ENCODE measurements at regions not wholly inside any gene's neighbourhood (a gene's known extent, or its start where the extent isn't known, plus 50 kb on each side); places are given as distances from the start of the nearest gene placed in this dataset.

DNA sequence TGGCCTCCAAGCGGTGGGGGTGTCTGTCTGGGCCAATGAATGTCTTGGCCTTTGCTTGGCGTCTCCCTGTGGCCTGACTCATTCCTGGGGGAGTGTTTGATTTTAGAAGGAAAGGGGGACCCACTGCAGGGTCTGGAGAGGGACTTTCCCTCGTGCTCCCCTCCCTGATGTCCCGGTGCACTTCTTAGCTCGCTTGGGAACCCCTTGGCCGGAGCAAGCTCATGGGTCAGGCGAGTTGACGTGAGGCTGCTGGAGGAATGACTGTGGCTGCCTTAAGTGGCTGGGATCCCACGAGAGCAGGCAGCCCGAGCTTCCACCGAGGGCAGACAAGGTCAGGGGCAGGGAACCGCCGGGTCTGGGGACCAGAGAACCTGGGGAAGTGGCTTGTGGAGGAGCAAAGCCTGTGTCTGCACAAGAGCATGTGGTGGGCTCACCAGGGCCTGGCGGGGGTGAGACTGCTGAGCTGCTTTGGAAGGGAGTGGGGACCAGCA is 218.4 kb upstream of the C14orf180 start:
- TF ChIP-seq, protein P1, sequence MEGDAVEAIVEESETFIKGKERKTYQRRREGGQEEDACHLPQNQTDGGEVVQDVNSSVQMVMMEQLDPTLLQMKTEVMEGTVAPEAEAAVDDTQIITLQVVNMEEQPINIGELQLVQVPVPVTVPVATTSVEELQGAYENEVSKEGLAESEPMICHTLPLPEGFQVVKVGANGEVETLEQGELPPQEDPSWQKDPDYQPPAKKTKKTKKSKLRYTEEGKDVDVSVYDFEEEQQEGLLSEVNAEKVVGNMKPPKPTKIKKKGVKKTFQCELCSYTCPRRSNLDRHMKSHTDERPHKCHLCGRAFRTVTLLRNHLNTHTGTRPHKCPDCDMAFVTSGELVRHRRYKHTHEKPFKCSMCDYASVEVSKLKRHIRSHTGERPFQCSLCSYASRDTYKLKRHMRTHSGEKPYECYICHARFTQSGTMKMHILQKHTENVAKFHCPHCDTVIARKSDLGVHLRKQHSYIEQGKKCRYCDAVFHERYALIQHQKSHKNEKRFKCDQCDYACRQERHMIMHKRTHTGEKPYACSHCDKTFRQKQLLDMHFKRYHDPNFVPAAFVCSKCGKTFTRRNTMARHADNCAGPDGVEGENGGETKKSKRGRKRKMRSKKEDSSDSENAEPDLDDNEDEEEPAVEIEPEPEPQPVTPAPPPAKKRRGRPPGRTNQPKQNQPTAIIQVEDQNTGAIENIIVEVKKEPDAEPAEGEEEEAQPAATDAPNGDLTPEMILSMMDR (conservative IDR thresholded peaks at IDR 0.05; ENCODE audit: low read depth, low read length), result no peak
- no peak for DNase-seq (ENCODE audit: low read depth)
- H3K4me3 ChIP-seq (ENCODE audit: low read depth, low read length), result no peak overlapping the region

DNA sequence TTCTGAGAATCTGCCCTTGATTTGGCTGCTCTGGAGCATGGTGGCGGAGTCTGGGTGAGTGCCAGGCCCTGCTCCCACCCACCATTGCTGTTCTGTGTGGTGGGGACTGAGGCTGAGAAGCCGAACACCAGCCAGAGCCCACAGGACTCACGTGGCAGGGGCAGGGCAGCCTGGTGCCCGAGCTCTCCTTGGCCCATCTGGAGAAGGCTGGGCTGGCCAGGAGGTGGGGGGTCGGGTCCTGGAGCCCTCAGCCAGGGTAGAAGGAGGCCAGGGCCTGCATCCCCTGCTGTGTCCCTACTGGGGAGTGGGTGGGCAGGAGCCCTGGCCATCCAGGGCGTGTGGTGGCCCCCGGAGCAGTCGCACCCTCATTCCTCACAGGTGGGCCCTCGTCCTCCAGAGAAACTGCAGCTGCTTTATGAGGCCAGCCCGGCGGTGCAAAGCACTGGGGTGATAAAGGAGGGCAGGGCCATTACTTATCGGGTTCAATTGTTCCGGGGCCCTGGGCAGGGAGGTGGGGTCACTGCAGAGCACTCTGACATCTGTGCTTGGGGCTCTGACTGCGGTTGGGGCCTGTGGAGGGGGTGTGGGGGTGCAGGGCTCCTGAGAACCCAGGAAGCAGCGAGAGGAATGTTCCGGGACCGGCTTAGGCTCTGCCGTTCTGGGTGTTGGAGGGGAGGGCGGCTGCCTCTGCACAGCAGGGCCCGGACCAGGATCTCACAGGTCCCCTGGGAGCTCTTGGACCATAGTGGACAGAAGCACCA is 217.5 kb upstream of the C14orf180 start:
- no peak for DNase-seq (ENCODE audit: low read depth)
- H3K4me3 ChIP-seq (ENCODE audit: low read depth, low read length), result no peak overlapping the region
- TF ChIP-seq, protein P1 (conservative IDR thresholded peaks at IDR 0.05; ENCODE audit: low read depth, low read length), result no peak

DNA sequence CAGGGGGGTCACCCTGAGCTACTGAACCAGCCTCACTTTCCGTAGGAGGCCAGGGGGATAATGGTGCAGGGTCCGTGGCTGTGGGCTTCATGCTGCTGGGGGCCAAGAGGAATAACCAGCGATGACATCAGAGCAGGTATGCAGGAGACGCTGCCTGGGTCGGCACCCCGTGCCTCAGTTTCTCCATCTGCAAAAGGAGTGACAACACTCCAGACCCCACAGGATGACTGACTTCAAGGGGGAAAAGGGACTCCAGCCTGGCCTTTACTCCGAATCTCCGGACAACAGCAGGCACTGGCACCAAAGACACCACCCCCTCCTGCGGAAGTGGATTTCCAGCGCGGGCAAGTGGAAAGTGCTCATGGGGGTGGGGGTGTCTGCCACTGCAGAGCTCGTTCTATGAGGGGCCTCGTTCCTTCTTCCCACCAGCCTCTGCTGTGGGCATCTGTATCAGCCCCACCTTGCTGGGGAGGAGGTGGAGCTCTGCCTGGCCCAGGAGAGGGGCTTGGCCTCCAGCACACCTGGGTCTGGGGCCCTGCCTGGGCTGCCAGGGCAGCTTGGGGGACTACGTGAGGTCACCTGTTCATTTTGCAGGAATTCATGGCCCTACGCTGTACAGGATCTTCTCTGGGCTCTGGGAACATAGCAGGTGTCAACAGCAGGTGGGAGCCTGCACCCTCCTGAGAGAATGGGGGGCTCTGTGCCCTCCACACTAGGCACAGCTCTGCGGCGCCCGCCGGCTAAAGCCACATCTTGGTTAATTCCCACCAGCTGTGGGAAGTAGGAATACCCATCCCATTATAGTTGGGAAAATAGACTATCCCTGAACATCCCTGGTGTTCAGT is 216.6 kb upstream of the C14orf180 start:
- H3K4me3 ChIP-seq (ENCODE audit: low read depth, low read length), result no peak overlapping the region
- DNase-seq (ENCODE audit: low read depth), result no peak
- TF ChIP-seq, protein P1 (conservative IDR thresholded peaks at IDR 0.05; ENCODE audit: low read depth, low read length), result no peak

DNA sequence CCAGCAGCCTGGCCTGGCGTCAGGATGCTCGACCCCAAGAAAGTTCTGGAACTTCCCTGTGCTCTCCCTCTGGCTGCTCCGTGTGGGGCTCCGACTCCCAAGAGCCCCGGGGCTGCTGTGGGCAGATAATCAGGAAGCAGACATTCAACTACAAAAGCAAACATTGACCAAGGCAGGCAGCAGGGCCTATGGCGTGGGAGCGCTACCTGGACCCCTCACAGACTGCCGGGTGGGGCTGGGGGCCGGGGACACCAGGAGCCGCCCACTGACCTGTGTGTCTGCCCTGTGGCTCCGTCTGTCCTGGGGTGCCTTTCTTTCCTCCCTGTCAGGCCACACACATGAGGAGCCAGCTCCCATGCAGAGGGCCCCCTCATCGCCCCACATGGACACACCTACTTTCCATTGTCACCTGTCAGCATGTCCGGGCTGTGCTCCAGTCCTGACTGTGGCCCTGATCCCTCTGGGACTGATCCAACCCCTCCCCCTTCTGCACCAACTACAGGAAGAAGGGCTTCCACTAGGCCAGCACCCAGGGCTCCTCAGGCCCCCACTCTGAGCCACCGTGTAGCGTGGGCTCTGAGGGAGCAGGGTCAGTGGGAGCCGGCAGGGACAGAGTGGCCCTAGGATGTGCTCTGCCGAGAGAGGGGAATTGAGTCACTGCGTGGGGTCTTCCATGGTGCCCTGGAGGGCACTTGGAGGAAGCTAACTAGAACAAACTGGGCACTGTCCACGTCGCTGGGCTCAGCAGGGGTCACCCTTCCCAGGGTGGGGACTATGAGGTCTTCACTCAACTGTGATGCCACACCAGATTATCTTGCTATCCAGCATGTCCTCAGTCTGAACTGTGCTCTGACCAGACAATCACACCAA is 215.4 kb upstream of the C14orf180 start:
- no peak overlapping the region for H3K4me3 ChIP-seq (ENCODE audit: low read depth, low read length)
- TF ChIP-seq, protein P1 (conservative IDR thresholded peaks at IDR 0.05; ENCODE audit: low read depth, low read length), result no peak
- no peak for DNase-seq (ENCODE audit: low read depth)

DNA sequence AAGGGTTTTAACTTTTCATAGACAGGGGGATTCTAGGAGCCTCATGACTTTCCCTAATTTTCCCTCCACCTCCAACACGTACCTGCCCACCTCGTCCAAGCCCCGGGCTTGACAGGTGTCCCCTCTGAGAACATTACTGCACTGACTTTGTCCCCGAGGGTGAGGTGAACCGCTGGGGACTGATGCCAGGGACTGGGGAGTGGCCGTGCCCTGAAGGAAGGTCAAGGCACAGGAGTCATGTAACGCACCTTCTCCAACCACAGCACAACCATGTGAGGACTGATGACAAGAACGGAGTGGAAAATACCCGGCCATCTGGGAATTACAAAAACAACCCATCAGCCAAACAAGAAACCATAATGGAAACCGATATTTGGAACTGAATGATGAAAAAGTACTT is 214.7 kb upstream of the C14orf180 start:
- H3K4me3 ChIP-seq (ENCODE audit: low read depth, low read length), result no peak overlapping the region
- DNase-seq (ENCODE audit: low read depth), result no peak
- TF ChIP-seq, protein P1 (conservative IDR thresholded peaks at IDR 0.05; ENCODE audit: low read depth, low read length), result no peak

Measured in epithelial cell of proximal tubule (primary cell).